KMS-11 (cell line): ENCODE measurements at regions not wholly inside any gene's neighbourhood (a gene's known extent, or its start where the extent isn't known, plus 50 kb on each side); places are given as distances from the start of the nearest gene placed in this dataset.

Source experiments
- H2AFZ ChIP-seq: fragments of 200-600 bp; sonication (generic); 2 replicates; pipeline ENCODE4 v1.6.1; 2016; ENCODE audit warnings: antibody characterized with exemption, mixed run types, low read depth
- H3K27ac ChIP-seq: fragments of 200-600 bp; sonication (generic); 2 replicates; pipeline ENCODE4 v1.6.1; 2016; ENCODE audit warnings: mild to moderate bottlenecking, mixed run types
- H3K27me3 ChIP-seq: fragments of 200-600 bp; sonication (generic); 2 replicates; pipeline ENCODE4 v1.6.1; 2017; ENCODE audit warnings: mild to moderate bottlenecking, low read depth, mixed run types, moderate library complexity; ENCODE audit not compliant: insufficient read depth
- H3K36me3 ChIP-seq: fragments of 200-600 bp; sonication (generic); 2 replicates; pipeline ENCODE4 v1.6.1; 2017; ENCODE audit warnings: mild to moderate bottlenecking, mixed run types; ENCODE audit not compliant: insufficient read depth
- H3K4me1 ChIP-seq: fragments of 200-600 bp; sonication (generic); 2 replicates; pipeline ENCODE4 v1.6.1; 2016; ENCODE audit warnings: mild to moderate bottlenecking, low read depth, mixed run types; ENCODE audit not compliant: poor library complexity, severe bottlenecking
- H3K4me2 ChIP-seq: fragments of 200-600 bp; sonication (generic); 2 replicates; pipeline ENCODE4 v1.7.0; 2016; ENCODE audit warnings: mild to moderate bottlenecking, mixed run types
- H3K4me3 ChIP-seq: fragments of 200-600 bp; sonication (generic); IDR thresholded peaks from 2 replicates; pipeline ENCODE4 v1.6.1; 2017; ENCODE audit warnings: low read depth, low read length, mixed read lengths; ENCODE audit not compliant: insufficient read depth
- H3K79me2 ChIP-seq: fragments of 200-600 bp; sonication (generic); 2 replicates; pipeline ENCODE4 v1.6.1; 2016; ENCODE audit warnings: low read depth, mixed run types; ENCODE audit not compliant: insufficient read depth
- H3K9ac ChIP-seq: fragments of 200-600 bp; sonication (generic); 2 replicates; pipeline ENCODE4 v1.6.1; 2016; ENCODE audit warnings: mild to moderate bottlenecking, mixed run types
- H4K20me1 ChIP-seq: fragments of 200-600 bp; sonication (generic); 2 replicates; pipeline ENCODE4 v1.6.1; 2016; ENCODE audit warnings: mild to moderate bottlenecking, mixed run types; ENCODE audit not compliant: insufficient read depth
- CTCF ChIP-seq: fragments of 200-600 bp; sonication (generic); conservative IDR thresholded peaks from 2 replicates; pipeline ENCODE4 v1.6.1; 2017; ENCODE audit warnings: low read depth, mild to moderate bottlenecking, antibody characterized with exemption, low read length, moderate library complexity, mixed read lengths

- H4K20me1 ChIP-seq = no peaks in the 10 kb centered on the region
- no peaks in the 10 kb centered on the region for H3K36me3 ChIP-seq
- no peak for TF ChIP-seq CTCF
- H3K27ac ChIP-seq = no peak overlapping the region
- H3K9ac ChIP-seq = no peak overlapping the region
- H3K27me3 ChIP-seq = no peaks in the 10 kb centered on the region
- no peaks in the 10 kb centered on the region for H3K4me1 ChIP-seq
- H3K79me2 ChIP-seq = no peaks in the 10 kb centered on the region
- H3K4me3 ChIP-seq = no peak overlapping the region
- H3K4me2 ChIP-seq = no peak overlapping the region
- no peak overlapping the region for H2AFZ ChIP-seq
Measured at GRCh38 chr10:3928569-3928968, 143.6 kb upstream of the KLF6 start.

GRCh38 chr10:3928078-3928477 is 143.1 kb upstream of the KLF6 start:
- Histone ChIP-seq H3K27me3 (no peaks in the 10 kb centered on the region), H3K9ac (no peak overlapping the region), H2AFZ (no peak overlapping the region), H3K79me2 (no peaks in the 10 kb centered on the region), H3K4me3 (no peak overlapping the region), H3K4me2 (no peak overlapping the region), H3K36me3 (no peaks in the 10 kb centered on the region), H3K27ac (no peak overlapping the region), H4K20me1 (no peaks in the 10 kb centered on the region), H3K4me1 (no peaks in the 10 kb centered on the region)
- TF ChIP-seq CTCF = no peak

GRCh38 chr10:3926675-3927525 is 141.9 kb upstream of the KLF6 start:
- Histone ChIP-seq H3K4me2 (no peak overlapping the region), H3K36me3 (no peaks in the 10 kb centered on the region), H3K79me2 (no peaks in the 10 kb centered on the region), H3K27me3 (no peaks in the 10 kb centered on the region), H3K4me3 (no peak overlapping the region), H3K4me1 (no peaks in the 10 kb centered on the region), H3K9ac (no peak overlapping the region), H2AFZ (no peak overlapping the region), H4K20me1 (no peaks in the 10 kb centered on the region), H3K27ac (no peak overlapping the region)
- TF ChIP-seq CTCF = no peak

DNA sequence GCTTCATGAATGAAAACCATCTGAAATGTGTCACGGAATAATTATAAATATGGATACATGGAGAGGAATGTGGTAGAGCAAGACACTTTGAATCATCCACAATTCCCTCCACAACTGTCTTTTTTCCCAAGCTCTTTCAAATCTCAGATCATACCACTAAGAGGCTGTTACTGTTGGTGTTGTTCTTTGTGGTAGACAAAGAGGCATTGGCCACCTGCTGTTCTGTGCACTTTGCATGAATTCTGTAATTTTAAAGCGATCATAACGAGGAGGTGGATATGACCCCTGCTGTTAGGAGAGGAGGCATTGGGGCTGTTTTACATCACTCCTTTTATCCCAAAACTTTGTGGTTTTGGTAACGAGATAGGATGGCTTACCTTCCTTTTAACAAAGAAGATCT is 141.2 kb upstream of the KLF6 start:
- Histone ChIP-seq H4K20me1 (no peaks in the 10 kb centered on the region), H3K4me1 (no peaks in the 10 kb centered on the region), H3K4me2 (no peak overlapping the region), H3K79me2 (no peaks in the 10 kb centered on the region), H2AFZ (no peak overlapping the region), H3K4me3 (no peak overlapping the region), H3K9ac (no peak overlapping the region), H3K36me3 (no peaks in the 10 kb centered on the region), H3K27ac (no peak overlapping the region), H3K27me3 (no peaks in the 10 kb centered on the region)
- TF ChIP-seq CTCF = no peak
